ENCODE measurements at regions not wholly inside any gene's neighbourhood (a gene's known extent, or its start where the extent isn't known, plus 50 kb on each side); places are given as distances from the start of the nearest gene placed in this dataset.
"Not testable (repeated sequence)": the region's sequence is repeated elsewhere in the genome, so short reads cannot be mapped to it uniquely, and the experiment has no call there.

DNA sequence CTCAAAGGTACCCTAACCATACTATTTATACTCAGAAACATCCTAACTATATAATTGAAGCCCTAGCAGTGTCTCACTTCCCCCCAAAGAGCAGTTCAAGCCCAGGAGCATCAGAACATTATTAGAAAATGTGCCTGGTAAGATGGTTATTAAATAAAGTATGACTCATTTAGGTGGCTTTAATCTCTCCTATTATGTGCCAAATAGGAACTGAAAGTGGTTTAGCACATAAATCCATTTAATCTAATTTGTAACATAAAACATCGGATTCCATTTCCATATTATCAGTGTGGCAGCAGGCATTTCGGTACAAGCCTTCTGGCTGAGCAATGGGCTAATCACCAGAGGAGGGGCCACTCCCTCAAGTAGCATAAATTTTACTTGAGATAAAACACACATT, 395.2 kb upstream of the TMTC1 start:
- no peaks in the 10 kb centered on the region for H3K27me3 ChIP-seq (ENCODE audit: low read depth)
- TF ChIP-seq CTCF (IDR thresholded peaks at IDR 0.05; ENCODE audit: borderline replicate concordance): no peak
- DNase-seq: no peak
- peaks cover 6% of the 10 kb centered on the region for H3K9me3 ChIP-seq (replicated peaks)
- H3K36me3 ChIP-seq: no peaks in the 10 kb centered on the region
- no peak overlapping the region for H3K4me3 ChIP-seq
- intact Hi-C loops (cut with micrococcal nuclease): no loop called here
- H3K4me1 ChIP-seq: no peaks in the 10 kb centered on the region
- no peak overlapping the region for H3K27ac ChIP-seq (replicated peaks)

DNA sequence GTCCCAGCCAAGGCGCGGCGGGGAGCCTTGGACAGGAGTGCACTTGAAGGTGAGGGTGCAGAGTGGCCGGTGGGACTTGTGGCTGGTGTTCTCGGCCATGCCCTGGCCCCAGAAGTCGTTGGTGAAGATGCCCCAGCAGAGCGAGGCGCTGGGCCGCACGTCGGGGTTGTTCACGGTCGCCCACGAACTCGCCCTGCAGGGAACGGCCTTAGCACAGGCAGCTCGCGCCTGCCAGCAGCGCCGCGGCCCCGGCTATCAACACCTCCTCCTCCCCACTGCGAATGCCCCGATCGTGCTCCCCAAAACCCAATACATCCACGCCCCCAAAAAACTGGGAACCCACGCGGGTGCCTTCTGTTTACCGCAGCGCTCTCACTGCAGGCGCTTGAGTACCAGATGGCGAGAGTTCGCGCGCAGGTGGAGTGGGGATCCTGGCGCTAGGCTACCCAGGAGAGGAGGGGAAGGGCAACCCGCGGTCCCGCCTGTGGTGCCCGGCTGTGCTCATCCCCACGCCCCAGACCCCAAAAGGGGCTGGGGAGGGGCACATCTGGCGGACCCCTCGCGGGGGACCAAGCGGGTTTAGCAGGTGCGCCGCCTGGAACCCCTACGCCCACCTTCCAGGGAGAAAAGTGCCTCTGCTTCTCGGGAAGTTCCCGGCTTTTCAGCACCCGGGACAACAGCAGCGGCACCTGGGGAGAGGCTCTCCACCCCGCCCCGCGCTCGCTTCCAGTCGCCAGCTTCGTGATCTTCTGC, 386.3 kb upstream of the TMTC1 start:
- DNase-seq: no peak
- no peak for TF ChIP-seq CTCF (IDR thresholded peaks at IDR 0.05; ENCODE audit: borderline replicate concordance)

DNA sequence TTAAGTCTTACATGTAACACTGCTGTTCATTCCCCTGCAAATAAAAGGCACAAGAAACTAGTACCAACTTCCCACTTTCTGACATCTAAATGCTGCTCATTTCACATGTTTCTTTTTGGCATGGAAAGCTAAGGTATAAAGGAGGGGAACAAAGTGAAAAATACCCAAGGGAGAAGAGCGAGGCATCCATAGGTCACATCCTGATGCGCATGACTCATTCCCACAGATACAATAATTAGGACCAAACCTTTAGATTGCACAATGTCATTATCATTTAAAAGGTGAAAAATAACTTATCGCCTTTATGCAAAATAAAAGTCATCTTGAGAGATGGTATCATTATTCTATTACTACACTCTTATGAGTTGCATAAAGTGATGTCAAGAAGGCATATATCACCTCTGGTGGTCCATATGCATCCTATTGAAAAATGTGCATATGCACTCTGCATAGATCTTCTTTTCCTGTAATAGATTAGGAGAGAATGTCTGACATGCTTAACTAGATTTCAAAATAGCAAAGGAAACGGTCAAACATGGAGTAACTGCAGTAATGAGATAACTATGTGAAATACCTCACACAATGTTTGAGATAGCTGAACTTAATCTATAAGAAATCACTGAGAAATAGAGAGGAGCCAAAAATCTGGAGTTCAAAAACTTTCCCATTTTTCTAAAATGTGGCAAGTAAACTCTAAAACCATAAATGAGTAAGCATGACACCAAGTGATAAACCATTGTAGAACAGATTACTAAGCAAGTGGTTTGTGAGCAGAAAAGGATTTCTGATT, 382.5 kb upstream of the TMTC1 start:
- peaks cover 4% of the 10 kb centered on the region for H3K4me1 ChIP-seq
- H3K9me3 ChIP-seq (replicated peaks): peaks cover 4% of the 10 kb centered on the region
- intact Hi-C loops (cut with micrococcal nuclease): no loop called here
- no peak overlapping the region for H3K27ac ChIP-seq (replicated peaks)
- no peak for TF ChIP-seq CTCF (IDR thresholded peaks at IDR 0.05; ENCODE audit: borderline replicate concordance)
- no peaks in the 10 kb centered on the region for H3K36me3 ChIP-seq
- peaks cover 53% of the 10 kb centered on the region for H3K27me3 ChIP-seq (ENCODE audit: low read depth)
- no peak overlapping the region for H3K4me3 ChIP-seq
- no peak for DNase-seq

More for the DNA sequence above, 386.3 kb upstream of the TMTC1 start:
- no peaks in the 10 kb centered on the region for H3K36me3 ChIP-seq
- intact Hi-C loops (cut with micrococcal nuclease): no loop called here
- H3K27me3 ChIP-seq (ENCODE audit: low read depth): peaks cover 58% of the 10 kb centered on the region
- H3K9me3 ChIP-seq (replicated peaks): no peaks in the 10 kb centered on the region
- no peak overlapping the region for H3K27ac ChIP-seq (replicated peaks)
- peak overlapping the region; percentile 24 for H3K4me3 ChIP-seq
- H3K4me1 ChIP-seq: peaks cover 4% of the 10 kb centered on the region

- no peaks in the 10 kb centered on the region for H3K4me1 ChIP-seq
- peaks cover 37% of the 10 kb centered on the region for H3K27me3 ChIP-seq (ENCODE audit: low read depth)
- H3K27ac ChIP-seq (replicated peaks): no peak overlapping the region
- no peak for DNase-seq
- H3K9me3 ChIP-seq (replicated peaks): peaks cover 14% of the 10 kb centered on the region
- TF ChIP-seq CTCF (IDR thresholded peaks at IDR 0.05; ENCODE audit: borderline replicate concordance): no peak
- intact Hi-C loops (cut with micrococcal nuclease): no loop called here
- H3K36me3 ChIP-seq: no peaks in the 10 kb centered on the region
- H3K4me3 ChIP-seq: no peak overlapping the region
These were observed 380.9 kb upstream of the TMTC1 start for GRCh38 chr12:30164382-30165318.

- H3K27me3 ChIP-seq (ENCODE audit: low read depth); DNase-seq; intact Hi-C loops (cut with micrococcal nuclease); H3K4me3 ChIP-seq; H3K36me3 ChIP-seq; H3K27ac ChIP-seq (replicated peaks); H3K4me1 ChIP-seq: not testable (repeated sequence)
- peaks cover 31% of the 10 kb centered on the region for H3K9me3 ChIP-seq (replicated peaks)
These were observed 373.1 kb upstream of the TMTC1 start for GRCh38 chr12:30156833-30157232.
